Mucosa of gallbladder (tissue), 1 donor: ENCODE measurements at regions not wholly inside any gene's neighbourhood (a gene's known extent, or its start where the extent isn't known, plus 50 kb on each side); places are given as distances from the start of the nearest gene placed in this dataset.
"Not testable (repeated sequence)": the region's sequence is repeated elsewhere in the genome, so short reads cannot be mapped to it uniquely, and the experiment has no call there.

ENCODE experiments used
- DNase-seq: peaks from one replicate; pipeline ENCODE4 v3.0.0-alpha.2; 2020; ENCODE audit warnings: low spot score
- donor health status: DM: no; HTN: no; CAD: no.

GRCh38 chr6:130494729-130495128 lies 128.9 kb downstream of the TMEM200A start:
- DNase-seq, result no peak

- no peak for DNase-seq
Measured at GRCh38 chr6:130500693-130501092, 134.9 kb downstream of the TMEM200A start.

DNA sequence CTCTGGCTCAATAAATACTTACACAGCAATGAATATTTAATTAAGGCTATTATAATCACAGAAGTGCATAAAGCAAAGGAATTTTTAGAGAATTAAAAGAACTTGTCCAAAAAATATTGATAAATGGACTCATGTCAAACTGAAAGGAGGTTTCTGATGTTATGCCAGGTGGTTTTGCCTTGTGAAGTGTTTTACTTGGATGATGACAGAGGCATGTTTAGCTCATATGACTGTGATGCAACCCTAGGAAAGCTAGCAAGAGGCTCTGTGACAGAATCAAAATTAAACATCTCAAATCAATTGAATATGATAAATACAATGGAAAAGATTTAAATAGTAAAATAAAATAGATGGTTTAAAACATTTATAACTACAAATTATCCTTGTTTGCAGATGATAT lies 137.3 kb downstream of the TMEM200A start:
- no peak for DNase-seq

- no peak for DNase-seq
Measured at GRCh38 chr6:130505808-130506598, 140.2 kb downstream of the TMEM200A start.

DNA sequence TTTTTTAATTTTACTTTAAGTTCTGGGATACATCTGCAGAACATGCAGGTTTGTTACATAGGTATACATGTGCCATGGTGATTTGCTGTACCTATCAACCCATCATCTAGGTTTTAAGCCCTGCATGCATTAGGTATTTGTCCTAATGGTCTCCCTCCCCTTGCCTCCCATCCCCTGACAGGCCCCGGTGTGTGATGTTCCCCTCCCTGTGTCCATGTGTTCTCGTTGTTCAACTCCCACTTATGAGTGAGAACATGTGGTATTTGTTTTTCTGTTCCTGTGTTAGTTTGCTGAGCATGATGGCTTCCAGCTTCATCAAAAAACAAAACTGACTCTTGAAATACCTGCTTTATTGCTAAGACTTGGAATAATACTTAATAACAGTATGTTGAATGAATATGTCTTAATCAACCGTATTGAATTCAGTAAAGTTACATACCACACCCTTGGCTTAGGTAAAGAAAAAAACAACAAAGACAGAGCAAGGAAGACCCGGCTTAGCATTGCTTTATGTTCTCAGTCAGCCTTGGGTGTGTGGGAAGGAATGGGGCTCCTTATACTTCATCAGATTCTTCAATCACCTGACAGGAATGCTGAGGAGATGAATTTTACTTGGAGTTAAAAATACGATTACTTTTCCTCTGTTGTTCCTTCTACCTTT lies 141.3 kb downstream of the TMEM200A start:
- not testable (repeated sequence) for DNase-seq

DNA sequence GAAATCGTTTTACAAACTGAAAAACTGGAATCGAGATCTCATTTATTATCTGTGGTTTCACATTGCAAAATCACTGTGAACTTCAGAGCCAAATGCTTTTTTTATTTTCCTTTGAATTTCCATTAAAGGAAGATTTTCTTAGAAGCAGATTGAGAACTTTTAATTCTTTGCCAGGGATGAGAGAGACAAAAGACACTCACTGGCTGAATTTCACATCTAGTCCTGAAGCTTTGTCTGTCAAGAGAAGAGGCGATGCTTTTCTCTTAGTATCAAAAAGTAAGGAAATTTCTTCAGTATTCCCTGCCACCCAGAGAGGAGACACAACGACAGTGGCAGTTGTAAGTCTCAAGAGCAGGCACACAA lies 141.8 kb downstream of the TMEM200A start:
- no peak for DNase-seq

- DNase-seq, result peak; percentile 39
Measured at GRCh38 chr6:130513770-130514169, 148.0 kb downstream of the TMEM200A start.

- no peak for DNase-seq
Measured at GRCh38 chr6:130514712-130515111, 148.9 kb downstream of the TMEM200A start.

DNA sequence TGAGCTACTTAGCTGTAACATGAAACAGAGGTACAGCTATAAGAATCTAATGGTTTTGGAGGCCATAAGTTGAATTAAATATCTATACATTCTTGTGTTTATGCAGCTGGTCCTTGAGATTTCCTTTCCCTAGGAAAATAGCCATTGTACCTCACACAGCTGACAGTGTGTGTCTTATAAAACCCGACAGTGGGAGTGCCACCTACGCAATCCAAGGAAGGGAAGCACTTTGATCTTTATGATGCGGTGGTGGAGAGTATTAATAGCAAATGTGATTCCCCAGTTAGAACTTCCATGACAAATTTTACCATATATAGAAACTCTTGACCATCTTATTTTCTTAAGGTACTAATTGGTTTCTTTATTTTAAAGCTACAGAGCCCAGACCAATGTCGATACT lies 149.5 kb downstream of the TMEM200A start:
- no peak for DNase-seq

DNA sequence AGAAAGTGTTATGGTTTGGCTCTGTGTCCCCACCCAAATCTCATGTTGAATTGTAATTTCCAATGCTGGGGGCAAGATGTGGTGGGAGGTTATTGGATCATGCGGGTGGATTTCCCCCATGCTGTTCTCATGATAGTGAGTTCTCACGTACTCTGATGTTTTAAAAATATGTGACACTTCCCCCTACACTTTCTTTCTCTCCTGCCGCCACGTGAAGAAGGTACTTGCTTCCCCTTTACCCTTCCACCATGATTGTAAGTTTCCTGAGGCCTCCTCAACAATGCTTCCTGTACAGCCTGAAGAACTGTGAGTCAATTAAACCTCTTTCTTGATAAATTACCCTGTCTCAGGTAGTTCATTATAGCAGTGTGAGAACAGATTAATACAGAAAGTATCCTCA lies 150.8 kb downstream of the TMEM200A start:
- DNase-seq, result no peak

GRCh38 chr6:130517444-130517931 lies 151.7 kb downstream of the TMEM200A start:
- no peak for DNase-seq

GRCh38 chr6:130518588-130518987 lies 152.8 kb downstream of the TMEM200A start:
- DNase-seq, result no peak

- no peak for DNase-seq
Measured at GRCh38 chr6:130520221-130520620, 154.4 kb downstream of the TMEM200A start.

GRCh38 chr6:130520801-130521200 lies 155.0 kb downstream of the TMEM200A start:
- DNase-seq, result no peak

DNA sequence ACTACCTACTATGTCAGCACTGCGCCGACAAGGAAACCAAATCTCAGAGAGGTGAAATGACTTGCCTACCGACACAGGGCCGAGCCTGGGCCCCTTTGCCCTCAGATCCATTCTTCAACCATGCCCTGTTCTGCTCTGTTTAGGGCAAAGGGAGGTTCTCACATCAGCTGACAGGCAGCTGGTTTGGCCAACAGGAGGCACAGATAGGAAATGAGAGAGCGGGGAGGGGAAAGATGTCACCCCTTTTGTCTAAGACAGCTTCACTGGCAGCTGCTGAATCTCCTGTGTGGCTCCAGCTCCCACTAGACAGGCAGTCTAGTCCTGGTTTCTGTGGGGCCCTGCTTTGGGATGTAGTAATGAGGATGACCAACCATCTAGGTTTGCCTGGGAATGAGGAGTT lies 158.7 kb downstream of the TMEM200A start:
- DNase-seq, result no peak

GRCh38 chr6:130525408-130525807 lies 159.6 kb downstream of the TMEM200A start:
- no peak for DNase-seq

GRCh38 chr6:130526466-130526865 lies 160.6 kb downstream of the TMEM200A start:
- DNase-seq, result no peak

GRCh38 chr6:130527173-130527572 lies 161.4 kb downstream of the TMEM200A start:
- no peak for DNase-seq

GRCh38 chr6:130529569-130530149 lies 163.8 kb downstream of the TMEM200A start:
- no peak for DNase-seq

DNA sequence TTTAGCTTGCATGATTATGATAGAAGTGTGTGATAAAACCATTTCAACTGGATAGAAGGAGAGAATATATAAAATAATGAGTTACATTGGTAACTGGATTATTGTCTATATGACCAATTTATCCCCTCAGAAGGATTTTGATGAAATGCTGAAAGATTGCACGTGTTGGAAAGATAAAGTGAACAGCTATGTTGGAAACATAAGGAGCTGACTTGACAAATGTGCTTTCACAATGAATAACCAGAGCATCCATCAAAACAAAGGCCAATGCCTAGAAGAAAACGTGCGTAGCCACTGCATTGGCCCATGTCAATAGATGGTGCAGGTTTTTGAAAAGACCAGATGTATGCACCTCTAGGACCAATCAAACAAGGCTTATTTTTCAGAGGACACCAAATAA lies 168.8 kb downstream of the TMEM200A start:
- DNase-seq, result no peak

DNA sequence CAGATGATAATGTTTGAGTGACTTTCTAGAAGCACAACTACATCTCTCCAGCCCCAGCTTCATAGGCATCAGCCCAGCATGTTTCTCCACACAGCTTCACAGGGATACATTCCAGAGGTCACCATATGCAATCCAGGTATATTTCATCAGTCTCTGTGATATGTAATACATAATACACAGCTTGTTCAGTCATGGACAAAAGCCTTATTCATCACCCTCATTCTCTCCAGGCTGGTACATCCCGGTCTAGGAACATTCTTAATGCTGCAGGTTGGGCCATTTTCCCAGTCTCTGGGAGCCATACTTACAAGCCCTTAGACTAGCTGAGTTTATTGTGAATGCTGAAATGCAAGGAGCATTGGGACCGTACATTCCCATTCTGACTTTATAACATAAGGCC lies 169.4 kb downstream of the TMEM200A start:
- no peak for DNase-seq

GRCh38 chr6:130537447-130537846 lies 171.6 kb downstream of the TMEM200A start:
- no peak for DNase-seq

GRCh38 chr6:130547723-130548122 lies 181.9 kb downstream of the TMEM200A start:
- DNase-seq, result no peak
